Tongue (tissue), 1 donor: ENCODE measurements at regions not wholly inside any gene's neighbourhood (a gene's known extent, or its start where the extent isn't known, plus 50 kb on each side); places are given as distances from the start of the nearest gene placed in this dataset.
"Not testable (repeated sequence)": the region's sequence is repeated elsewhere in the genome, so short reads cannot be mapped to it uniquely, and the experiment has no call there.

ENCODE experiments used
- DNase-seq: peaks from one replicate; pipeline ENCODE4 v3.0.0-alpha.2; 2015

DNA sequence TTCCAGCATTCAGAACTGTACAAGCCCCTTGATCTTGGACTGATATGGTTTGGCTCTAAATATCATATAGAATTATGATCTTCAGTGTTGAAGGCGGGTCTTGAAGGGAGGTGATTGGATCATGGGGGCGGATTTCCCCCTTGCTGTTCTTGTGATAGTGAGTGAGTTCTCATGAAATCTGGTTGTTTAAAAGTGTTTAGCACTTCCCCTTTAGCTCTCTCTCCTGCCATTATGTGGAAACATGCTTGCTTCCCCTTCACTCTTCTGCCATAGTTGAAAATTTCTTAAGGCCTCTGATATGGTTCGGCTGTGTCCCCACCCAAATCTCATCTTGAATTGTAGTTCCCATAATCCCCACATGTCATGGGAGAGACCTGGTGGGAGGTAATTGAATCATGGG lies 305.3 kb upstream of the CYRIA start:
- not testable (repeated sequence) for DNase-seq

DNA sequence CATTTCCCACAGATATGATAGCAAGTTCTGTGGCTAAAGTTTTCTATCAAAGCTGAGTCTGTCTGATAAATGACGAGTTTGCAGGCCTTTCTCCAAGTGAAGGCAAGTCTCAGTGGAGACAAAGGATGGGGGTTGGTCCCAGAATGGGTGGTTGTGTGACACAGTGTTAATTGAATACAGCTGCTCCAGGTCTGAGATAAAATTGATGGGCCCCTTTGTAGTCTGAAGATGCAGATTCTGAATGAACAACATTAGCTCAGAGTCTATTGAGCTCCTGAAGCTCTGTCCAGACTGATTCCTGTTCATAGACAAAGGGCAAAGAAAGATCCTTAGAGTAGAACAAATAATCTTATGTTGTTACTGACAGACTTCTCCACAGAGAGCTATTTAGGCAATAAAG lies 296.9 kb upstream of the CYRIA start:
- DNase-seq = no peak

DNA sequence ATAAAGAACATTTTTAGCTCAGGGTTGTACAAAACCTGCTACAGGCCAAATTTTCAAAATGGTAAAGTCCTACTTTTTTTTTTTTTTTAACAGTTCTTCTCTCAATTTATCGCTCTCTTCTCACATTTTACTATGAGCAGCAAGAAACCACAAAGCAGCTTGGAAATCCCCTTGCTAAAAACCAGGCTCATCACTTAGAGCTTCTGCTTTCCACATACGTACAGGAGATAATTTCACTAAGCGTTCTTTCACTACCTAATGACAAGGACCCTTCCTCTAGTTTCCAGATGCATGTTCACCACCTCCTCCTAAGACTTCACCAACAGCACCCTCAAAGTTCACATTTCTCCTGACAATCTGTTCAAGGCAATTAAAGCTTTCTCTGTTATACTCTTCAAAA lies 294.9 kb upstream of the CYRIA start:
- DNase-seq = no peak

DNA sequence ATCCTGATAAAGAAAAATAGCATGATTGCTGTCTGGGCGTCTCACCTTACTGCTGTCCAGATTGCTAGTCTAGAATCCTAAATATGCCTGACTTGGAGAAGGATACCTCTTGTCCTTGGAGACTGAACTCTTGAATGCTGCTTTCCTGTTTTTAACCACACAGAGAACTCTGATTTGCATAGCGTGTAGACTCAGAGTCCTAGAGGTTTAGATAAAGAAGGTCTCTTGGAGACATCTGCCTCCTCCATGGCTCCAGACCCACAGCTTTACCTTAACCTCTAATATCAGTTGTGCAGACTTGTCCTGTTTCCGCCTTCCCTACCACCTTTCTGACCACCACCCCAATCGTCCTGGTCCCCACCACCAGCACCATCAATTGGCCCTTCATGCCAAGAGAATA lies 292.6 kb upstream of the CYRIA start:
- DNase-seq = no peak

DNA sequence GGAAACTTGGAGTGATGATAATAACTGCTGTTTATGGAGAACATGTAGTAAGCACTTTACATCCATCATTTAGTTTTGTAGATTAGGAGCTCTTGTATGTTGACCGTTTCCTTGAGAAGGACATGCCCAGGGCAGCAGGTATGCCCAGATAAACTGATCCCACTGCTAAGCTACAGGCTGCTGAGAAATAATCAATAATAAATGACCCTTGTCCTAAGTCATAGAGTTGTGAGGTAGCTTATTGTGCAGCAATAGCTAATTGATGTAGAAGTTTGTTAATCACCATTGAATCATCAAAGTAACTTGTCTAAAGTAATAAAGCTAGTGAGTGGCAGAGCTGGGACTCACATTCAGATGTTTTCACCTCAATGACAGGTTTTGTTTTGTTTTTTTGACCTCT lies 287.2 kb upstream of the CYRIA start:
- no peak for DNase-seq

DNA sequence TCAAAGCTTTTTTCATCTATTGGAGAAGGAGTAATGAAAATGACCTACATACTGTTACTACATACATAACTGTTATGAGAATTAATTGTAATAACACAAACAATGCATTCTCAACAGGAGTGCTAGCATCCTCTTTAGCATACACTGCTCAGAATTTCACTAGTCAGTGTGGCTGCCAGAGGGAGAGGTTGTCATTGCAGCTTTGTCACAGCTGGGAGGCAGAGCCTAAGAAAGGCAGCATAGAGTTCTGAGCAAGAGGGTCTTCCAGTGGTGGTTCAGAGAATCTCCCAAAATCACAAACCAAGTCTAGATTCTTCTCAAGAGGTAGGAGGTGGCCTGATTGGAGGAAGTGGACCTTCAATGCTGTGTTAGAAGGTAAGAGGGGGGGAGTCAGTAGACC lies 286.7 kb upstream of the CYRIA start:
- no peak for DNase-seq

DNA sequence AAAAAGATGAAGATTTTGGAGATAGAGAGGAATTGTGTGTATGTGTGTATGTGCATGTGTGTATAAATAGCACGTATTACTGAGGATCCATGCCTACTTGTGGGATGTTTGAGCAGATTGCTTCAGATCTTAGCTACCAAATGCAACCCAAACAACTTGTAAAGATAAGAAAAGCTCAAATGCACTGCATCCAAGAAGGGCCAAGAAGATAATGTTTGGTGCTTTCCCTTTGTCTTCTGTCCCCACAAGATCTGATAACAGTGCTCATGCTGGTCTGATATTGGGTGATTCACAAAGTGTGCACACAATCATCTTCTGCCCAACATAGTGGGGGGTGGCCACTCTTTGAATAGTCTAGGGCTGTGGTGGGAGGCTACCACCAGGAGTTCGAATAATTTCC lies 284.8 kb upstream of the CYRIA start:
- no peak for DNase-seq

DNA sequence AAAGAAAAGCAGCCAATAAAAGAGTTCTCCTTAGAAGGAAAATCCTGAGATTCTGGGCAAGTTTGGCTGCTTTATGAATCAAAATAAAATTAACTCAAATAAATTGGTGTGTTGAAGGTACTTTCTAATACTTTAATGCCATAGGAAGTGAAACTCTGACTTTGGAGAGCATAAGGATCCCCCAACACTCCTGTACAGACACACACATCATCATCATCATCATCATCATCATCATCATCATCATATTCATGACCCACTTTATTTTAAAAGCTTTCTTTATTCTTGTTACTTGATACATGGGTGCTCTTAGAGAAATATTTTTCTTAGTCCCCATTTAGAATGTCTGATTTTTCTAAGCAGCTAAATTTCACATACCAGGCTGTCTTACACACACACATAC lies 283.1 kb upstream of the CYRIA start:
- no peak for DNase-seq

DNA sequence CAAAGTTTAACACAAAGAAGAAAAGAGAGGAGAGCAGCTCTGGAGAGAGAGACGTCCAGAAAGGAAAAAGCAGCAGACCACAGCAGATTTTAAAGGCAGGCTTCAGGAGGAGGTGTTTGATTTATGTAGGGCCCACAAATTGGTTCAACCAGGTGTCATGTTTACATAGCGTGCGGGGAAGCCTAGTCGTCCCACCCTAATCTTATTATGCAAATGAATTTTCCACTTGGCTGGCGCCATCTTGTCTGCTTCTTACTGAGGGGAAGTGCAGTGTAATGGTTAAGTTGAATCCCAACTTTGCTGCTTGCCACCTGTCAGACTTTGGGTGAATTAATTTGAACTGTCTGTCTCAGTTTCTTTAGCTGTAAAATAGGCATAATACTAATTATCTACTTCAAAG lies 282.4 kb upstream of the CYRIA start:
- no peak for DNase-seq

DNA sequence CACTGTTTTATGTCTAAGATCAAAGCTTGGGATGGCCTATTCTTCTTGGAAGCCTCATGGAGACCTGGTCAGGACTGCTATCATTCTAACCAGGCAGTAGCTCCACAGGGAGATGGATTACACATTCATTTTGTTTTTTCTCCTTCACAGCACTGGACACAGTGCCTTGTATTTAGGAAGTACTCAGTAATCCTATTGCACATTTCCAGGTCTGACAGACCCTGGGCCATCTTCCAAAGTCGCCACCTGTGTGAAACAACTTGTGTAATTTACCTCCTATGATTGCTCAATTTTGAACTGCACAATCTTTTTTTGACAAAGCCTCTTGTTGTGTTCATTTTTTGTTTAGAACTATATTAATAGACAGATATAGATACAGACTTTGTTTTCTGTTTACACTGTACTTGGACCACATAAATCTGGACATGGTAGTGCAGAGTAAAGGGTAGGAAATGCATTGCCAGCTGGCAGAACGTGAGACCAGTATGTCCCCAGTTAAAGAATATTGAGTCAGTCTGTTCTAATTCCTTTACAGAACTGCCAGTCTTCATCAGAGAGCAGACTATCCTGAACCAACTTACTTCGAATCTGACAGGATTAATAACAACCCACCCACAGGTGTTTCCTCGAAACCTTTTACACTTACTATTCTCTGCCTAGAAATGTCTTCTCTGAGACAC lies 277.8 kb upstream of the CYRIA start:
- DNase-seq = peak; percentile 63

DNA sequence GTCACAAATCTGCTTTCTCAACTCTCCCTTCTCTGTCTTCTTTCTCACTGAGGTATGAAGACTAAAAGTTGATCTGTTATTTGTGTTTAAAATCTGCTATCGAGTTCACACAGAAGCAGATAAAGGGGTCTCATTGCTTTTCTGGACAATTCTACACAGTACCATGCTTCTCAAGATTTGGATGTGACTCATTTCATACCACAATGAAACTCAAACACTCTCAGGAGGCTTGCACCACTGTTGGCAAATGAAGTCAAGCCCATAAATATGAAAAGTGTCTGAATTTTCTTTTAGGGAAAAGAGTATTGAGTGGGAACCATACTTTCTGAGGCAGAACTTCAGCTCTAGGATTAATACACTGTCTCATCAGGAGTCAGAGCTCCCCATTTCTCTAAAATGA lies 274.6 kb upstream of the CYRIA start:
- no peak for DNase-seq

DNA sequence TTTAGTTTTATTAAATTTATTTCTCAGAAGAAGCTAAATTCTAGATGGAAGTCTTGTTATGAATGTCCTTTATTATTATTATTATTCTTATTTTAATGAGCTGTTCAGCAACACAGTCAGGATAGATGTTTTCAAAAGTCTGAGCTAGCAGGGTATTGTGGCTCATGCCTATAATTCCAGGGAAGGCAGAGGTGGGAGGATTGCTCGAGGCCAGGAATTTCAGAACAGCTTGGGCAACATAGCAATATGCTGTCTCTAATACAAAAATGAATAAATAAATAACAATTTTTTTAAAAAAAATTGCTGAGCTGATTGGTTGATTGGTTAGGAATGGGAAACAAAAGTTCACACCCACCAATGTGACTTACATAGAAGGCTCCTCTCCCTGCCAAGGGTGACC lies 274.1 kb upstream of the CYRIA start:
- DNase-seq = no peak

DNA sequence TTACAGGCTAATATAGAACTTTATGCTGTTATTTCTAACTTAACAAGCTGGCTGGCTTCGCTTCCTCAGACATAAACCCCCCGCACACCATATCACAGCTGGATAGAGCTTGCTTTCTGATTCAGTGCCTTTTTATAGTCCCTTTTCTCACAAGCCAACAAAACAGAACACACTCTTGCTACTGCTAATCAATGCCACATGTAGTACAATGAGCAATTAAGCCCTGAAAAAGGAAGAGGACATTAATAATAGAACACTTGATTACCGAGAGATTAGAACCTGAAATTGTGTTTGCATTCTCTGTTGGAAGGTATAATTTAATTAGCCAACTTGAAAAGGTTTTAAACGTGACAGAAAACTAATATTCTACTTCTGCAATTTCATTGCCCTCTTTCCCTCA lies 267.7 kb upstream of the CYRIA start:
- no peak for DNase-seq

DNA sequence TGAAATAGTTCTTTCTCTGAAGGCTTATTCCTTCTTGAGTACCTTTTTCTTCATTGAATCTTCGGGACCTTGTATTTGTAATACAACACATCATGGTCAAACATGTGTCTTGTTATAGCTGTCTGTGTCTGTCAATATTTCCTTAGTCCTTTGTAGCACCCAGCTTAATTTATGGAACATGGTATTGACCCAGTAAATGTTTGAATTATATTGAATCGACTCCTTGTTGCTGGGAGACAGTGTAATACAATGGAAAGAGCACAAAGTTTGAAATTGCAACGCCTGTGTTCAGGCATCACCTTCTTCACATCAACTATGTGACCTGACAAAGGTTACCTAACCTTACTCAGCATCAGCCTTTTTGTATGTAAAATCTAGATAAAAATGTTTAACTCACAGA lies 267.2 kb upstream of the CYRIA start:
- no peak for DNase-seq

DNA sequence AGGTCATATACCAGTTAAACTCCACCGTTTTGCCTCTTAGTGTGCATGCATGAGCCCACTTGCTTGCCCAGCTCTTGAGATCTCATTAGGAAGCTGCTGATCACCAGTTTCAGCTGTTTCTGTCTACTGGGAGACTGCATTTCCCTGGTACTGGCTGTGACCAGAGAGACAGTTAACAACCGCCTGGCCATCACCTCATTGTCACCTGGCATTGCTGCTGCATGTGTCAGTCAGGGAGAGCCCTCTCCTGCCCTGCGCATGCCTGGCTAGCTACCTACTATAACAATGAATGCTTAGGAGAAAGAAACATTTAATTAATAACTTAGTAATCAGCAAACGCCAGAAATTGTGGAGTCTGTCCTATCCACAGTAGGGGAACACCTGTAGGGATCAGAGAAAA lies 265.8 kb upstream of the CYRIA start:
- DNase-seq = no peak

DNA sequence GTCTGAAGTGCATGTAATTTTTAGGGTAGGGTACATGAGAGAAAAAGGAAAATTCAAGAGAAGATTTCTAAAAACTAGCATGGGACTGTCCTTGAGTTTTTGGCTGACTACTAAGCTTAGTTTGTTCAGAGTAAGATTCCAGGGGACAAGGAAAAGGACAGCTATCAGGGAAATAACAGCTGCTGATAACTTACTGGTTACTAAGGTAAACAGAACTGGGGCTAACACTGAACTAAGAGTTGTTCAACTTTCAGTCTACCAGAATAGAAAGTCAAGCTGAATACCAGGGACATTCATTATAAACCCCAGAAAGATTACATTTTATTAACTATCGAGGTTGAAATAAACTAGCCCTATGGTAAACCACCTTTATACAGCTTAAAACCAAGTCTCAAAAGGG lies 261.8 kb upstream of the CYRIA start:
- DNase-seq = no peak

DNA sequence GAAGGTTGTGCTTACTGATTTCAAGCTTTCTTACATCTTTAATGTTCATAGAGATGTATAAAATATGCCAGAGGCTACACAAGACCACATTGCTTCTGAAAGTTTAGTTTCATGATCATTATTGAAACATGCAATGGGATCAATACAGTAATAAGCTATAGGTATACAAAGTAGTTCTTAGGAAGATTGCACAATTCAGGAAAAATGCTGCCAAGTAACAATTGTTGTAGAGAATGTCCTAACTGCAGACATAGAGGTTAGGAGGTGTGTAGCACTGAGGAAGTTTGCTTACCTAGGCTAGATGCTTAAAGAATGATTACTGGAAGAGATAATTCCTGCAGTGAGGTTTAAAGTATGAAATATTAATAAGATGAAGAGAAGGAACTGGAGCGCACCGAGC lies 259.5 kb upstream of the CYRIA start:
- no peak for DNase-seq

DNA sequence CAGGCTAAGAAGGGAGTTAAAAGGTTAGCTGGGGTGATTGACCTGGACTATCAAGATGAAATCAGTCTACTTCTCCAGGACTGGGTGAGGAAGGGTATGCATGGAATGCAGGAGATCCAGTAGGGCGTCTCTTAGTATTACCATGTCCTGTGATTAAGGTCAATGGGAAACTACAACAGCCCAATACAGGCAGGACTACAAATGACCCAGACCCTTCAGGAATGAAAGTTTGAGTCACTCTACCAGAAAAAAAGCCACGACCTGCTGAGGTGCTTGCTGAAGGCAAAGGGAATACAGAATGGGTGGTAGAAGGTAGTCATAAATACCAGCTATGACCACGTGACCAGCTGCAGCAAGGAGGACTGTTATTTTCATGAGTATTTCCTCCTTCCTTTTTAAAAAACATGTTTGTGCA lies 249.7 kb upstream of the CYRIA start:
- DNase-seq = not testable (repeated sequence)

DNA sequence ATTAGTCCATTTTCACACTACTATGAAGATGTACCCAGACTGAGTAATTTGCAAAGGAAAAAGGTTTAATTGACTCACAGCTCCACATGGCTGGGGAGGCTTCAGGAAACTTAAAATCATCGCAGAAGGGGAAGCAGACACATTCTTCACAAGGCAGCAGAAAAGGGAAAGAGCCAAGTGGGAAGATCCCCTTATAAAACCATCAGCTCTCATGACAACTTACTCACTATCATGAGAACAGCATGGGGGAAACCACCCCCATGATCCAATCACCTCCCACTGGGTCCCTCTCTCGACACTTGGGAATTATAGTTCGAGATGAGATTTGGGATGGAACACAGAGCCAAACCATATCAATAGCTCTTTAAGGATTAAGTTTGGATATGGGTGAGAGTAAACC lies 246.1 kb upstream of the CYRIA start:
- no peak for DNase-seq

DNA sequence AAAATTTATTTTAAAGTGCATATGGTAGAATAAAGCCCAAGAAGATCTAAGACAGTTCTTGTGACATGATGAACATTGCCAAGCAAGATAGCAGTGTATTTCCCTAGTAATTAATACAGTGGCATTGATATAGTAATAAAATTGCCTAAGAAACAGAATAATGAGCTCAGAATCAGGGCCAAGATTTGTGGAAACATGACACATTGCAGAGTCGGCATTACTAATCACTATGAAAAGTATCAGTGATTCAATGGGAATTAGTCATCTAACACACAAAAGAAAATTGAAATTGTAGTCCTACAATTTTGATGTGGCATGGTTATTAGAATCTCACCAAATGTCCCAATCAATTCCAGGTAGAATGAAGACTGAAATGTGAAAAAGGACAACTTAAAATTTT lies 243.0 kb upstream of the CYRIA start:
- no peak for DNase-seq

DNA sequence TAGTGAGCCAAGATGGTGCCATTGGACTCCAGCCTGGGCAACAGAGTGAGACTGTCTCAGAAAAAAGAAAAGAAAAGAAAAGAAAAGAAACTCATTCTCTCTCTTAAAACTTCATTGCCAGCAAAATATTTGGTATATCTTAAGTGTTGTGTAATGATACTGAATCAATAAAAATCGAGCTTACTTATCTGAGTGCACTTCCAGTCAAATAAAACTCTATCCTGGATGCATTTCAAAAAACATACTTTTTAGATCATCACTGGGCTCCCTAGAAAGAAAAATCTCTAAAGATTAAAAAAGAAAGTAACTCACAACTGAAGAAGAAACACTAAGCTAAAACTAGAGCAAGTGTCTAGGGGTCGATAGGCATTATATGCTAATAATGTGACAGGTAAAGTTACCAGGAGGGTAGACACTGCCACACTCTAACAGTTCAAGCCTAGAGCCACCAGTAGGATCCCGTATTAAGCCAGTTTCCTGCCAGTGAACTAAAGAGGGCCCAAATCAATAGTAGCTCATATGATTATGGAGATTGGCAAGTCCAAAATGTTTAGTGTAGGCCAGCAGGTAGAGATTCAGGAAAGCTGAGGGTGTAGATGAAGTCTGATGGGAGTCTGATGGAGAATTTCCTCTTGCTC lies 242.1 kb upstream of the CYRIA start:
- DNase-seq = no peak

DNA sequence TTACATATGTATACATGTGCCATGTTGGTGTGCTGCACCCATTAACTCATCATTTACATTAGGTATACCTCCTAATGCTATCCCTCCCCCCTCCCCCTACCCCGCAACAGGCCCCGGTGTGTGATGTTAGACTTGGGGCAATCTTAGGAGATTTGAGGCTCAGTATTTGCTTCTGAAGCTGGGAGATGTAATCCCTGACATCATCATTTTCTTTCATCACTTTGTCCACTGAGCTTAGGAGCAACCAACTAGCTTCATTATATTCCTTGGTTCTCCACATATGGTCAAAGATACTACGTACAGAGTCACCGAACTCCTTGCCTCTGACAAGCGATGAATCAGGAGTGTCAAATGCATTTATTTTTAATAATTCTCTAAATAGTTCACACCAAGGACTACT lies 239.7 kb upstream of the CYRIA start:
- not testable (repeated sequence) for DNase-seq

DNA sequence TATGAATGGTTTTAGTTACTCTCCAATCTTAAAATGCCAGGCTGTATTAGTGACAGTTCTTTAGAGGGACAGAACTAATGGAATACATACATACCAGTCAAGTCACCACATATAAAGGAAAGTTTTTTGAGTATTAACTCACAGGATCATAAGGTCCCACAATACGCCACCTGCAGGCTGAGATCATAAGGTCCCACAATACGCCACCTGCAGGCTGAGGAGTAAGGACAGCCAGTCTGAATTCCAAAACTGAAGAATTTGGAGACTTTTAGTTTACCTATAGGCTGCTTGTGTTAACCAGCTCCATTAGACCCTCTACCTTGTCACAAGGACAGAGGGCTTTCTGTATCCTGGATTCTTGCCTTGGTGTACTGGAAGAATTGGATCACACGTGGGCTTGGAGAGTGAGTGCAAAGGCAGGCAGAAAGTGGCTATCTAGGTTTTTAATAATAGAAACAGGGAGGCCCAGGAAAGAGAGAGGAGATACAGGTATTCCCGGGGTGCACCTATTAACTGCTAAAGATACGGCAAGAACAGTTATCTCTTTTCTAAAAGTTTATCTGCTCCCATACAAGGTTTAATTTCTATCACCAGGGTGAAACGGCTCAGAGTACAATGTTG lies 234.9 kb upstream of the CYRIA start:
- no peak for DNase-seq

DNA sequence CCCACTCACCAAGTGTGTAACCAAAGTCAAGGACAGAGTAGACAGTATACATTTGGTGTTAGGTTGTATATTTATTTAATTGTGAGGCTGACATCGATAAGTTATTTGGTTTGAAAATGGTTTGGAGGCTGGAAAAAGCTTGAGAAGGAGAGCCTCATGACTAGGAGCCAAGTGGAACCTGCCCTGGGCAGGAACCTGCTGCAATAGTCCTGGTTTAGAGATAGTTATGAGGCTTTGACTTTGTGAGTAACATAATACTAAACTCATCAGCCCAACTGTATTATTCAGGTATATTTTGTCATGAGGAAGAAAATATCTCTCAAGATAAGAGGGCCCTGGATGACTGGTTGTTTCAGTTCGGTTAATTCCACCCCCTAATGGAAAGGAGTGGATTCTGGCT lies 234.3 kb upstream of the CYRIA start:
- DNase-seq = no peak
